Stimulated activated CD8-positive, alpha-beta memory T cell treated with anti-CD3 and anti-CD28 coated beads, Interleukin-12 subunit alpha, Interleukin-12 subunit beta, amount 100 ng/mL, for 4 hours (primary cell): ENCODE measurements at regions not wholly inside any gene's neighbourhood (a gene's known extent, or its start where the extent isn't known, plus 50 kb on each side); places are given as distances from the start of the nearest gene placed in this dataset.

Experiments
- DNase-seq: peaks from one replicate; pipeline ENCODE4 v3.0.0-alpha.2; 2020; ENCODE audit warnings: low read depth

GRCh38 chr12:127635838-127636237 lies 631.1 kb upstream of the TMEM132C start:
- DNase-seq, result no peak

GRCh38 chr12:127636882-127637281 lies 630.1 kb upstream of the TMEM132C start:
- DNase-seq, result no peak

- no peak for DNase-seq
Observed at GRCh38 chr12:127640181-127640886, 626.6 kb upstream of the TMEM132C start.

GRCh38 chr12:127642208-127642607 lies 624.8 kb upstream of the TMEM132C start:
- no peak for DNase-seq

GRCh38 chr12:127648321-127648720 lies 618.6 kb upstream of the TMEM132C start:
- no peak for DNase-seq

- no peak for DNase-seq
Observed at GRCh38 chr12:127649961-127650360, 617.0 kb upstream of the TMEM132C start.

- DNase-seq, result no peak
Observed at GRCh38 chr12:127650626-127651025, 616.3 kb upstream of the TMEM132C start.

GRCh38 chr12:127652281-127652680 lies 614.7 kb upstream of the TMEM132C start:
- no peak for DNase-seq

- no peak for DNase-seq
Observed at GRCh38 chr12:127654383-127654985, 612.5 kb upstream of the TMEM132C start.

- DNase-seq, result no peak
Observed at GRCh38 chr12:127655691-127656090, 611.3 kb upstream of the TMEM132C start.

GRCh38 chr12:127656266-127656665 lies 610.7 kb upstream of the TMEM132C start:
- DNase-seq, result no peak

GRCh38 chr12:127657036-127657435 lies 609.9 kb upstream of the TMEM132C start:
- no peak for DNase-seq

- DNase-seq, result no peak
Observed at GRCh38 chr12:127660961-127661360, 606.0 kb upstream of the TMEM132C start.

GRCh38 chr12:127663716-127664115 lies 603.3 kb upstream of the TMEM132C start:
- DNase-seq, result no peak

- DNase-seq, result no peak
Observed at GRCh38 chr12:127664901-127665300, 602.1 kb upstream of the TMEM132C start.

- no peak for DNase-seq
Observed at GRCh38 chr12:127667131-127667685, 599.8 kb upstream of the TMEM132C start.

GRCh38 chr12:127670294-127670693 lies 596.7 kb upstream of the TMEM132C start:
- no peak for DNase-seq

- no peak for DNase-seq
Observed at GRCh38 chr12:127670796-127671195, 596.2 kb upstream of the TMEM132C start.

GRCh38 chr12:127675936-127676335 lies 591.0 kb upstream of the TMEM132C start:
- no peak for DNase-seq

- DNase-seq, result no peak
Observed at GRCh38 chr12:127677537-127678131, 589.3 kb upstream of the TMEM132C start.

GRCh38 chr12:127678945-127679344 lies 588.0 kb upstream of the TMEM132C start:
- no peak for DNase-seq

GRCh38 chr12:127680516-127680915 lies 586.5 kb upstream of the TMEM132C start:
- DNase-seq, result no peak

- no peak for DNase-seq
Observed at GRCh38 chr12:127681151-127681754, 585.7 kb upstream of the TMEM132C start.
